SU-DHL-6 (cell line): ENCODE measurements at regions not wholly inside any gene's neighbourhood (a gene's known extent, or its start where the extent isn't known, plus 50 kb on each side); places are given as distances from the start of the nearest gene placed in this dataset.
"Not testable (repeated sequence)": the region's sequence is repeated elsewhere in the genome, so short reads cannot be mapped to it uniquely, and the experiment has no call there.

ENCODE experiments used
- H2AFZ ChIP-seq: fragments of 200-600 bp; sonication (generic); 2 replicates; pipeline ENCODE4 v1.6.1; 2014; ENCODE audit warnings: low read depth, mild to moderate bottlenecking, moderate library complexity, mixed read lengths, antibody characterized with exemption, low read length; ENCODE audit not compliant: severe bottlenecking
- H3F3A ChIP-seq: fragments of 200-600 bp; shearing (Covaris generic); 2 replicates; pipeline ENCODE4 v1.6.0; 2016; ENCODE audit warnings: antibody characterized with exemption, mild to moderate bottlenecking; ENCODE audit not compliant: insufficient read depth
- H3K27ac ChIP-seq: fragments of 200-600 bp; sonication (generic); 2 replicates; pipeline ENCODE4 v1.5.1; 2016; ENCODE audit warnings: low read depth, mild to moderate bottlenecking, low read length, moderate library complexity, mixed read lengths
- H3K27me3 ChIP-seq: fragments of 200-600 bp; sonication (generic), shearing (Covaris generic); 2 replicates; pipeline ENCODE4 v1.6.0; 2014; ENCODE audit warnings: mild to moderate bottlenecking, low read length
- H3K36me3 ChIP-seq: fragments of 200-600 bp; sonication (generic); 2 replicates; pipeline ENCODE4 v1.6.1; 2014; ENCODE audit warnings: mild to moderate bottlenecking, low read length, mixed read lengths
- H3K4me2 ChIP-seq: fragments of 300-600, 200-600 bp; shearing (Covaris generic), sonication (generic); 2 replicates; pipeline ENCODE4 v1.6.0; 2014; ENCODE audit warnings: low read length, low read depth, mild to moderate bottlenecking; ENCODE audit not compliant: poor library complexity, severe bottlenecking
- H3K4me3 ChIP-seq: fragments of 200-600 bp; sonication (generic); 2 replicates; pipeline ENCODE4 v1.5.1; 2014; ENCODE audit warnings: antibody characterized with exemption, low read length, mild to moderate bottlenecking, mixed read lengths; ENCODE audit not compliant: insufficient read depth, poor library complexity, severe bottlenecking
- H3K79me2 ChIP-seq: fragments of 200-600 bp; sonication (generic); 2 replicates; pipeline ENCODE4 v1.6.1; 2014; ENCODE audit warnings: mild to moderate bottlenecking, low read length, moderate library complexity; ENCODE audit not compliant: insufficient read depth
- H3K9ac ChIP-seq: fragments of 200-600 bp; sonication (generic); 2 replicates; pipeline ENCODE4 v1.7.0; 2014; ENCODE audit warnings: mild to moderate bottlenecking, low read length
- H3K9me2 ChIP-seq: fragments of 200-600 bp; sonication (generic); replicated peaks from 2 replicates; pipeline ENCODE4 v1.6.1; 2014; ENCODE audit warnings: low read length; ENCODE audit not compliant: insufficient read depth
- H3K9me3 ChIP-seq: fragments of 200-600 bp; sonication (generic); 2 replicates; pipeline ENCODE4 v1.6.1; 2014; ENCODE audit warnings: low read length, mixed read lengths; ENCODE audit not compliant: insufficient read depth
- H4K20me1 ChIP-seq: fragments of 200-600 bp; sonication (generic); 2 replicates; pipeline ENCODE4 v1.6.1; 2014; ENCODE audit warnings: low read depth, mild to moderate bottlenecking, antibody characterized with exemption, low read length, moderate library complexity, mixed read lengths

DNA sequence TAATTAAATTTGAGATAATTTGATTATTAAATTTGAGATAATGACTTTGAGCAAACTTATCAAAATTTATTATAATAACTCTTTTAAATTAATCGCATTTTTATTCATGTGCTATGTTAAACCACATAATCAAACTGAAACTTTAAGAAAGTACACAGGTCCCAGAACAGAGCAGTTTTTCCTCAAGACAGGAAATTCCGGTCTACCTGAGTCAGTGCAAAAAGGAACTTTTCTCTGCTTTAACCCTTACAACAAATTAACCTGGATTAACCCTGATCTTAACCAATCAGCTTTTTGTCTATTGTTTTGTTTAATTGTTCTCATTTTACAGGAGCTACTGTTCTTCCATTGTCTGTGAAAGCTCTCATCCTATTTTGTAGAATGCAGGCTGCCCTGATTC is 195.1 kb downstream of the SPATA31A1 start:
- not testable (repeated sequence) for H3K4me2 ChIP-seq, H3K27me3 ChIP-seq, H3K4me3 ChIP-seq, H3K79me2 ChIP-seq, H3K27ac ChIP-seq, H3K9me3 ChIP-seq, H3K36me3 ChIP-seq, H3F3A ChIP-seq, H2AFZ ChIP-seq, H3K9me2 ChIP-seq, H4K20me1 ChIP-seq, H3K9ac ChIP-seq

DNA sequence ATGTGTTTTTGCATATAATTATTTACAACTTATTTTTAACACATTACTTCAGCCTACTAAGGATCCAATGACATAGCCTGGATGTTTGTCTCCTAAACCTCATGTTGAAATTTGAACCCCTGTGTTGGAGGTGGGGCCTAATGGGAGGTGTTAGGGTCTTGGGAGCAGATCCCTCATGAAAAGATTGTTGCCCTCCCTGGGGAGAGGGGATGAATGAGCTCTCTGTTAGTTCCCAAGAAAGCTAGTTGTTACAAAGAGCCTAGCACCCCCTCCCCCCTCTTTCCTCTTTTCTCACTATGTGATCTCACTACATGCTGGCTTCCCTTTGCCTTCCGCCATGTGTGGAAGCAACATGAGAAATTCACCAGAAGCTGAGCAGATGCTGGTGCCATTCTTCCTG is 196.1 kb downstream of the SPATA31A1 start:
- not testable (repeated sequence) for H3K9me2 ChIP-seq, H3K79me2 ChIP-seq, H3K4me3 ChIP-seq, H3K36me3 ChIP-seq, H3K27ac ChIP-seq, H3K27me3 ChIP-seq, H4K20me1 ChIP-seq, H3K4me2 ChIP-seq, H3F3A ChIP-seq, H3K9ac ChIP-seq, H3K9me3 ChIP-seq, H2AFZ ChIP-seq

GRCh38 chr9:39552242-39552881 is 196.9 kb downstream of the SPATA31A1 start:
- H3F3A ChIP-seq, H3K9ac ChIP-seq, H3K4me3 ChIP-seq, H3K4me2 ChIP-seq, H3K27me3 ChIP-seq, H3K27ac ChIP-seq, H3K9me2 ChIP-seq, H4K20me1 ChIP-seq, H2AFZ ChIP-seq, H3K36me3 ChIP-seq, H3K79me2 ChIP-seq, H3K9me3 ChIP-seq: not testable (repeated sequence)

- H3K9me3 ChIP-seq, H2AFZ ChIP-seq, H3K27me3 ChIP-seq, H3K9ac ChIP-seq, H3K36me3 ChIP-seq, H4K20me1 ChIP-seq, H3K27ac ChIP-seq, H3K9me2 ChIP-seq, H3K79me2 ChIP-seq, H3F3A ChIP-seq, H3K4me2 ChIP-seq, H3K4me3 ChIP-seq: not testable (repeated sequence)
These were observed 198.9 kb downstream of the SPATA31A1 start for GRCh38 chr9:39554352-39554751.

DNA sequence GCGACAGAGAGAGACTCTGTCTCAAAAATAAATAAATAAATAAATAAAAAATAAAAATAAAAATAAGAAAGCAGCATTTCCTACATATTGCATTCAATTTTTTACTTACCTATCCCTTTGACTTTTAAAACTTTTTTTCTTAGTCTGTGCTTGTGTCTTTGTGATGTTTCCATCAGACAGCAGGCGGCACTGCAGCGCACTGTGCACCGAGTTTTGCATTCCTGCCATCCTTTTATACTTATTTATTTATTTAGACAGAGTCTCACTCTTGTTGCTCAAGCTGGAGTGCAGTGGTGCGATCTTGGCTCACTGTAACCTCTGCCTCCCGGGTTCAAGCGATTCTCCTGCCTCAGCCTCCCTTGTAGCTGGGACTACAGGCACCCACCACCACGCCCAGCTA is 203.9 kb downstream of the SPATA31A1 start:
- not testable (repeated sequence) for H3K9me2 ChIP-seq, H3K36me3 ChIP-seq, H3K4me3 ChIP-seq, H2AFZ ChIP-seq, H3K9me3 ChIP-seq, H3K79me2 ChIP-seq, H3K27me3 ChIP-seq, H3K27ac ChIP-seq, H4K20me1 ChIP-seq, H3K9ac ChIP-seq, H3K4me2 ChIP-seq, H3F3A ChIP-seq

GRCh38 chr9:39566782-39567181 is 211.3 kb downstream of the SPATA31A1 start:
- H3K27me3 ChIP-seq, H3K36me3 ChIP-seq, H3K9me3 ChIP-seq, H4K20me1 ChIP-seq, H3K79me2 ChIP-seq, H2AFZ ChIP-seq, H3F3A ChIP-seq, H3K9me2 ChIP-seq, H3K4me3 ChIP-seq, H3K9ac ChIP-seq, H3K27ac ChIP-seq, H3K4me2 ChIP-seq: not testable (repeated sequence)

- not testable (repeated sequence) for H3K9me2 ChIP-seq, H3K27me3 ChIP-seq, H3K4me2 ChIP-seq, H3K79me2 ChIP-seq, H3K27ac ChIP-seq, H3K9ac ChIP-seq, H3F3A ChIP-seq, H3K4me3 ChIP-seq, H3K36me3 ChIP-seq, H3K9me3 ChIP-seq, H2AFZ ChIP-seq, H4K20me1 ChIP-seq
These were observed 211.9 kb downstream of the SPATA31A1 start for GRCh38 chr9:39567396-39567795.

GRCh38 chr9:39568900-39569299 is 213.4 kb downstream of the SPATA31A1 start:
- H3K4me2 ChIP-seq, H3K9ac ChIP-seq, H3K9me2 ChIP-seq, H4K20me1 ChIP-seq, H3K4me3 ChIP-seq, H3K27ac ChIP-seq, H3F3A ChIP-seq, H3K9me3 ChIP-seq, H2AFZ ChIP-seq, H3K36me3 ChIP-seq, H3K27me3 ChIP-seq, H3K79me2 ChIP-seq: not testable (repeated sequence)
